Amniotic epithelial cell (primary cell): ENCODE measurements at regions not wholly inside any gene's neighbourhood (a gene's known extent, or its start where the extent isn't known, plus 50 kb on each side); places are given as distances from the start of the nearest gene placed in this dataset.
A peak's percentile ranks its signal among the peaks of the same experiment; 100 is the strongest.
"Not testable (repeated sequence)": the region's sequence is repeated elsewhere in the genome, so short reads cannot be mapped to it uniquely, and the experiment has no call there.

Experiments
- DNase-seq: peaks from one replicate; pipeline ENCODE4 v3.0.0-alpha.2; 2010; ENCODE audit warnings: low read depth

DNA sequence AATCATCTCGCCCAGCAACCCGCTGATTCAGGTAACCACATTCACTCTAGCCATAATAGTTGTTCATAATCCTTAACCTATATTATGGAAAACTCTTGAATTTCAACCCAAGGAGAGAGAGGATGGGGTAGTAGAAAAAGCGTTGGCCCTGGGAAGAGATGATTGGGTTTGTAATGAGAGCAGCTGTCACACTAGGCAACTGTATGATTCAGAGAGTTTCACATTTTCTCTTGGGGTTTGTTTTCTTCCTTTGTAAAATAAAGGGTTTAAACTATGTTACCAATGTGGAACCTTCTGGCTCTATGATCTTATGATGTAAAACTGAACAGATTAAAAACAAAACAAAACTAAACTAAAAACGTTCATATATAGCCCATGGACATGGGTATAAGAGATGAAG, 705.2 kb upstream of the IGFBP3 start:
- no peak for DNase-seq

- no peak for DNase-seq
Observed at GRCh38 chr7:46625032-46625431, 704.0 kb upstream of the IGFBP3 start.

- peak; percentile 30 for DNase-seq
Observed at GRCh38 chr7:46622251-46622650, 701.2 kb upstream of the IGFBP3 start.

DNA sequence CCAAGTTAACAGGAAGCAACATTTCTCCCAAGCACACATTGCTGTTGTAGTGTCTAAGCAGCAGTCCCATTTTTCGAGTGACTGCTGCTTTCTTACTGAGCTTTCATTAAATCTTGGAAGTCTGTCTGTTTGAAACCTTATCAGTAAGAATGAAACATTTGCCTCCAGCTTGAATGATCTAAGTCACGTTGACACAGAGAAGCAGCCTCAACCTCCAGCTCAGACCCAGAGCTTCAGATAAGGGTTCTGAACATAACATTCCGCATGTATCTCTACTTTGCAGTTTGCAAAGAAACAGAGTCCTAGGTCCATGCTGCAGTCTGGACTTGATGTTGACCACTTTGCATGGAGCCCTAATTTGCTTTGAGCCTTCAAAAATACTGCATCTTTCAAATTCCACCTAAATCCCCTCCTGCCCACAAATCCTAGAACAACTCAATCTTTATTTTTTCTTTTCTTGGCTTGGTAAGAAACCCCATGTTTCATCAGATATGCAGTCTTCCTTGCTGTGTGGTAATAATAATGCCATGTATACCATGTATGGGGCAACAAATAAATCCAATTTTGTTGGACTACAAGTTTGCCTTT, 698.7 kb upstream of the IGFBP3 start:
- peak; percentile 98 for DNase-seq

DNA sequence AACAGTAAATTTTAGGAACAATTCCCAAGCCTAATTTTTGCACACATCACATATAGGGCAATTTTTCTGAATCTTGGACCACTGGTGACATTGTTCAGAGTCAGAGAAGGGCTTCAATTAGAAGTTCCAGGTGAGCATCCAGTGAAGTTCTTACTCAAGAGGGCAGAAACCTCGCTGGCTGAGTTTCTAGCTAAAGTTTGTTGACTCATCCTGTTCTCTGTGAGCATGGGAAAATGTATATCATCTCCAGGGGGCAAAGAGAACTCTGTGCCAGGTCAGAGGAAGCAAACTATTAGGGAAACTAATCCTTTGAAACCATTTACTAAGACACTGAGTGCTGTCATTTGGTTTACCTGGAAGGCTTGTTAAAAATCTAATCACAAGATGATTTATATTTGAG, 695.6 kb upstream of the IGFBP3 start:
- peak; percentile 67 for DNase-seq

- DNase-seq, result peak; percentile 61
Observed at GRCh38 chr7:46613551-46613950, 692.5 kb upstream of the IGFBP3 start.

DNA sequence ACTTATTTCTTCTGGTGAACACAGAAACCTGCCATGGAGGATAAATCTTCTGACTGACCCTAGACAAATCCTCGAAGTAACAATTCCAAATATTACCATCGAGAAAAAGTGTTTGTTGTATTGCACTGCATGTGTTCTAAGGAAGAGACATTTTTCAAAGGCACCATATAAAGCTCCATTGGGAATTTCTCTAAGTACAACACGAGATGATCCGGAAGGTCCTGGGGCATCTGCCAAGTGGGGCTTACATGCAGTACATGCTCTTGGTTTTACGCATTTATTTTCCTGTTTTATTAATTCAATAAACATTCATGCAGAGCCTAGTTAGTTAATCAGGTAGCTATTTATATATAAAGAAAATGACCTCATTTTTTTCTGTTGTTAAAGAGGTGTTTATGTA, 692.0 kb upstream of the IGFBP3 start:
- peak; percentile 53 for DNase-seq

GRCh38 chr7:46611508-46611907, 690.4 kb upstream of the IGFBP3 start:
- no peak for DNase-seq

GRCh38 chr7:46610746-46611145, 689.7 kb upstream of the IGFBP3 start:
- DNase-seq, result peak; percentile 37

DNA sequence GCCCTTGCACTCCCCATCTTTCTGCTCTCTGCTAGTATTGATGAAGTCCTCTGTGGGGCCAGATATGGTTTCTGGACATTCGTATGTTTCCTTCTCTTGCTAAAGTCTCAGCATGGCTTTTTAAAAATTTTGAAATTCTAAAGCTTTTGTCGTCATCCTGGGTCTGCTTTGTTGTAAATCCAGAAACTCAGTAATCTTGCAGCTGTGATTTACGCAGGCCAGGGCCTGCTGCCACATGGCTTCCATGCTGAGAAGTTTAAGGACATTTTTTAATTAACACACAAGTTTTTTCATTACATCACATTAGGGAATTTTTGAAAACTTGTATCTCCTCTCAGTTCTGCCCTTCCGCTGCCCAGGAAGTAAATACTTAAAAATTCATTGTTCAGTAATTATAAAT, 686.1 kb upstream of the IGFBP3 start:
- DNase-seq, result peak; percentile 56

- DNase-seq, result peak; percentile 87
Observed at GRCh38 chr7:46606761-46607160, 685.7 kb upstream of the IGFBP3 start.

- DNase-seq, result peak; percentile 91
Observed at GRCh38 chr7:46604241-46604661, 683.2 kb upstream of the IGFBP3 start.

- DNase-seq, result peak; percentile 96
Observed at GRCh38 chr7:46603780-46604179, 682.7 kb upstream of the IGFBP3 start.

DNA sequence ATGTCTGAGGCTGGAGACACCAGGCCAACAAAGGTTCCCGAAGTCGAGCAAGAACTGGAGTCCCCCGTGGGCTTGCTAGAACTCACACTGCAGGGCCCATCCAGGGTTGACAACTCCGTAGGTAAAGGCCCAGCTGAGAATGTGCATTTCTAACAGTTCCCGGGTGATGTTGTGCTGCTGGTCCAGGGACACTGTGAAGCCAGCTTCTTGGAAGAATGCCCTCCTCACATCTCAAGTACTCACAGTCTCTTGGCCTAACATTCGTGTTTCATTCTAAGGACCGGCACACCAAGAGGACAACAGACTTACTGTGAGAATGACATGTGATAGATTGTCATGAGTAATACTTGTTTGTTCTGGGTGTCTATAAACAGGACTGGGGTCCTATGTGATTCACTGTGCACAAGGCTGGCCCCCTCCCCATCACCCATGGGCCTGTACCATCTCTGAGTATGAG, 682.3 kb upstream of the IGFBP3 start:
- no peak for DNase-seq

GRCh38 chr7:46600340-46600739, 679.3 kb upstream of the IGFBP3 start:
- peak; percentile 98 for DNase-seq

DNA sequence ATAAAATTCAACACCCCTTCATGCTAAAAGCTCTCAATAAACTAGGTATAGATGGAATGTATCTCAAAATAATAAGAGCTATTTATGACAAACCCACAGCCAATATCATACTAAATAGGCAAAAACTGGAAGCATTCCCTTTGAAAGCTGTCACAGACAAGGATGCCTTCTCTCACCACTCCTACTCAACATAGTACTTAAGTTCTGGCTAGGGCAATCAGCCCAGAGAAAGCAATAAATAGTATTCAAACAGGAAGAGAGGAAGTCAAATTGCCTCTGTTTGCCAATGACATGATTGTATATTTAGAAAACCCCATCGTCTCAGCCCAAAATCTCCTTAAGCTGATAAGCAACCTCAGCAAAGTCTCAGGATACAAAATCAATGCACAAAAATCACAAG, 673.8 kb upstream of the IGFBP3 start:
- not testable (repeated sequence) for DNase-seq

DNA sequence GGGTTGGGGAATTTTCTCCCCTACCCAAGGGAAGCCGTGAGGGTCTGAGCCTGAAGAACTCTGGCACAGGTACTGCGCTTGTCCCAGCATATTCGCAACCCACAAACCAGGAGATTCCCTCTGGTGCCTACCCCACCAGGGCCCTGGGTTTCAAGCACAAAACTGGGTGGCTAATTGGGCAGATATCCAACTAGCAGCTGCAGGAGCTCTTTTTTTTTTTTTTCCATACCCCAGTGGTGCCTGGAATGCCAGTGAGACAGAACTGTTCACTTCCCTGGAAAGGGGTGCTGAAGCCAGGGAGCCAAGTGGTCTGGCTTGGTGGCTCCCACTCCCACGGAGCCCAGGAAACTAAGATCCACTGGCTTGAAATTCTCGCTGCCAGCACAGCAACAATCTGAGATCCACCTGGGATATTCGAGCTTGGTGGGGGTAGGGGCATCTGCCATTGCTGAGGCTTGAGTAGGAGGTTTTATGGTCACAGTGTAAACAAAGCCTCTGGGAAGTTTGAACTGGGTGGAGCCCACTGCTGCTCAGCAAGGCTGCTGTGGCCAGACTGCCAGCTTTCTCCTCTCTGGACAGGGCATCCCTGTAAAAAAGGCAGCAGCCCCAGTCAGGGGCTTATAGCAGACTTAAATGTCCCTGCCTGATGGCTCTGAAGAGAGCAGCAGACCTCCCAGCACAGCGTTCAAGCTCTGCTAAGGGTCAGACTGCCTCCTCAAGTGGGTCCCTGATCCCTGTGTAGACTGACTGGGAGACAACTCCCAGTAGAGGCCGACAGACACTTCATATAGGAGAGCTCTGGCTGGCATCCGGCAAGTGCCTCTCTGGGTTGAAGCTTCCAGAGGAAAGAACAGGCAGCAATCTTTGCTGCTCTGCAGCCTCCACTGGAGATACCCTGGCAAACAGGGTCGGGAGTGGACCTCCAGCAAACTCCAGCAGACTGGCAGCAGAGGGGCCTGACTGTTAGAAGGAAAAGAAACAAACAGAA, 670.1 kb upstream of the IGFBP3 start:
- peak; percentile 46 for DNase-seq

DNA sequence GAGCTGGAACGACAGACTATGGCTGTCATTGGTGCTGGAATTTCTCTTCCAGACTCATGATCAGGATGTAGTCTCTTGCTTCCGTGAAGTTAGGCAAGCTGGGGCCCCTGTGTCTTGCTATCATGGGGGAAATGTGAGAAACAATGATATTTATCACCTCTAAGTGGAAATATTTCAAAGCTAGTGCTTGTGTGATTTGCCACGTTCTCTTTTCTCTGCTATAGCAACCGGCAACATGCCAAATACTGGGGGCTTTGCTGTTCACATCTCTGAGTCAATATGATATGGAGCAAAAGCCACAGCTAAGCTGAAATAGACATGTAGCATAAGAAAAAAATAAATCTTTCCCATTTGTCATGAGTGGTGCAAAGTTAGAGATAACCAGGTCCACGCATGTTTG, 668.2 kb upstream of the IGFBP3 start:
- DNase-seq, result peak; percentile 88

DNA sequence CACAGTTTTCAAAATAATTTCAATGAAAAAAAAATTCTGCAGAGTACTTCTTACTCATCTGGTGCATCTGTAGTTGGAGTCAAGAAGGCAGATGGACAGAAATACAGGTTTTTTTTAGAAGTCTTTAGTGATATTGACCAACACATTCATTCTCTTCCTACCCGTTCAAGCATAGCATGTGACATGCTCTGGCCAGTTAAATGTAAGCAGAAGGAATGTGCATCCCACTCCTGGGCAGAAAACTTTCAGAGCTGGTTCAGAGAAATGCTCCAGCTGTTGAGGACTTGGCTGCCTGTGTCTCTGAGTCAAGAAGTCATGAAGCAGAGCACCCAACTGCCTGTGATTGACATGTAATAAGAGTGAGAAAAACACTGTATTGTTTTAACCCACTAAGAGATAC, 665.3 kb upstream of the IGFBP3 start:
- peak; percentile 41 for DNase-seq

GRCh38 chr7:46583656-46584055, 662.6 kb upstream of the IGFBP3 start:
- DNase-seq, result no peak

GRCh38 chr7:46581268-46581667, 660.2 kb upstream of the IGFBP3 start:
- no peak for DNase-seq

- peak; percentile 77 for DNase-seq
Observed at GRCh38 chr7:46580766-46581165, 659.7 kb upstream of the IGFBP3 start.

DNA sequence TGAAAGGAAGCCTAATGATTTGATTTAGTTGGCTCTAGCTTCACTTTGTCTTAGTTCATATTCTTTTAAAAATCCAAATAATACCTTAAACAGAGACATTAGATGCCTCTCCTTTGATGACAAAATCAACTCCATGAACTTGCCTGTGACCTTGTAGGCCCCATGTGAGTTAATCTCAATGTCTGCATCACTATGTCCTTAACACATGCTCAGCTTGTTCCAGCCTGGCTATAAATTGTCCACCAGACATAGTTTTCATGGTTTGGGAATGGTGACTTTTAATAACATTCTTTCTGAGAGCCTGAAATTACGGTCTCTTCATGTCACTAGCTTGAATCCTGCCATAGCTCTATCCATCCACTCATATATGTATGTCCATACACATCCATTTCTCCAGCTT, 656.3 kb upstream of the IGFBP3 start:
- no peak for DNase-seq
